SK-N-SH treated with all-trans-retinoic acid at 6 μM for 48 hours (cell line): ENCODE measurements at regions not wholly inside any gene's neighbourhood (a gene's known extent, or its start where the extent isn't known, plus 50 kb on each side); places are given as distances from the start of the nearest gene placed in this dataset.

ENCODE experiments used
- ATAC-seq: fragments of 200-7000 bp; cut with Tn5 transposase; 3 replicates; pipeline ENCODE4 v1.9.1; 2020; ENCODE audit warnings: mild to moderate bottlenecking, moderate library complexity
- BACH2 ChIP-seq: fragments of 250-450 bp; sonication (Bioruptor Pico); IDR thresholded peaks from 2 replicates; pipeline ENCODE4 v1.9.0; 2021; ENCODE audit warnings: mild to moderate bottlenecking, borderline replicate concordance
- CSDC2 ChIP-seq: fragments of 250-450 bp; sonication (Bioruptor Pico); IDR thresholded peaks from 2 replicates; pipeline ENCODE4 v1.5.0; 2020; ENCODE audit warnings: mild to moderate bottlenecking, moderate library complexity
- CSRNP3 ChIP-seq: fragments of 250-450 bp; sonication (Bioruptor Pico); IDR thresholded peaks from 2 replicates; pipeline ENCODE4 v1.5.1; 2021; ENCODE audit warnings: mild to moderate bottlenecking, moderate library complexity
- ESRRG ChIP-seq: fragments of 250-450 bp; sonication (Bioruptor Pico); IDR thresholded peaks from 2 replicates; pipeline ENCODE4 v1.6.1; 2021; ENCODE audit warnings: mild to moderate bottlenecking
- GLIS3 ChIP-seq: fragments of 250-450 bp; sonication (Bioruptor Pico); IDR thresholded peaks from 2 replicates; pipeline ENCODE4 v1.5.0; 2020; ENCODE audit warnings: mild to moderate bottlenecking, moderate library complexity
- ISL1 ChIP-seq: fragments of 250-450 bp; sonication (Bioruptor Pico); IDR thresholded peaks from 2 replicates; pipeline ENCODE4 v2.1.2; 2022; ENCODE audit warnings: mild to moderate bottlenecking, moderate library complexity
- OSR1 ChIP-seq: fragments of 250-450 bp; sonication (Bioruptor Pico); IDR thresholded peaks from 2 replicates; pipeline ENCODE4 v1.8.0; 2022; ENCODE audit warnings: moderate library complexity, mild to moderate bottlenecking, inconsistent platforms
- POU6F1 ChIP-seq: fragments of 250-450 bp; sonication (Bioruptor Pico); IDR thresholded peaks from 2 replicates; pipeline ENCODE4 v1.8.0; 2021; ENCODE audit warnings: low read depth, mild to moderate bottlenecking, moderate library complexity, borderline replicate concordance
- PPARA ChIP-seq: fragments of 250-450 bp; sonication (Bioruptor Pico); IDR thresholded peaks from 2 replicates; pipeline ENCODE4 v1.5.0; 2020; ENCODE audit warnings: mild to moderate bottlenecking, borderline replicate concordance
- RARB ChIP-seq: fragments of 250-450 bp; sonication (Bioruptor Pico); IDR thresholded peaks from 2 replicates; pipeline ENCODE4 v1.8.0; 2021; ENCODE audit warnings: mild to moderate bottlenecking, moderate library complexity
- SNAI2 ChIP-seq: fragments of 250-450 bp; sonication (Bioruptor Pico); IDR thresholded peaks from 2 replicates; pipeline ENCODE4 v1.5.0; 2020; ENCODE audit warnings: mild to moderate bottlenecking, moderate library complexity
- TCF4 ChIP-seq: fragments of 250-450 bp; sonication (Bioruptor Pico); IDR thresholded peaks from 2 replicates; pipeline ENCODE4 v1.8.0; 2021; ENCODE audit warnings: mild to moderate bottlenecking, moderate library complexity, borderline replicate concordance
- TOX ChIP-seq: fragments of 250-450 bp; sonication (Bioruptor Pico); IDR thresholded peaks from 2 replicates; pipeline ENCODE4 v1.8.0; 2021; ENCODE audit warnings: mild to moderate bottlenecking, moderate library complexity, borderline replicate concordance
- ZC3H10 ChIP-seq: fragments of 250-450 bp; sonication (Bioruptor Pico); IDR thresholded peaks from 2 replicates; pipeline ENCODE4 v1.5.1; 2021; ENCODE audit warnings: mild to moderate bottlenecking, moderate library complexity
- ZNF565 ChIP-seq: fragments of 450-650 bp; formaldehyde crosslinking; conservative IDR thresholded peaks from 2 replicates; pipeline ENCODE4 v1.5.0; 2020; ENCODE audit warnings: low read depth, mild to moderate bottlenecking, moderate library complexity
- ZNF70 ChIP-seq: fragments of 450-650 bp; formaldehyde crosslinking; IDR thresholded peaks from 2 replicates; pipeline ENCODE4 v1.5.0; 2020; ENCODE audit warnings: mild to moderate bottlenecking, moderate library complexity
- ZNF8 ChIP-seq: fragments of 450-650 bp; formaldehyde crosslinking; IDR thresholded peaks from 2 replicates; pipeline ENCODE4 v1.5.0; 2020; ENCODE audit warnings: mild to moderate bottlenecking, moderate library complexity
- TF ChIP-seq, protein P1 (sequence below): fragments of 250-450 bp; sonication (Bioruptor Pico); IDR thresholded peaks from 2 replicates; pipeline ENCODE4 v1.8.0; 2020; ENCODE audit warnings: mild to moderate bottlenecking, moderate library complexity, borderline replicate concordance
- TF ChIP-seq, protein P2 (sequence below): fragments of 250-450 bp; sonication (Bioruptor Pico); IDR thresholded peaks from 2 replicates; pipeline ENCODE4 v1.5.1; 2020; ENCODE audit warnings: low read depth, mild to moderate bottlenecking, moderate library complexity
- TF ChIP-seq, protein P3 (sequence below): fragments of 250-450 bp; sonication (Bioruptor Pico); IDR thresholded peaks from 2 replicates; pipeline ENCODE4 v1.5.0; 2020; ENCODE audit warnings: mild to moderate bottlenecking, moderate library complexity

GRCh38 chr5:82833277-82833676 is 243.9 kb downstream of the TMEM167A start (continued):
- TF ChIP-seq, protein P1, sequence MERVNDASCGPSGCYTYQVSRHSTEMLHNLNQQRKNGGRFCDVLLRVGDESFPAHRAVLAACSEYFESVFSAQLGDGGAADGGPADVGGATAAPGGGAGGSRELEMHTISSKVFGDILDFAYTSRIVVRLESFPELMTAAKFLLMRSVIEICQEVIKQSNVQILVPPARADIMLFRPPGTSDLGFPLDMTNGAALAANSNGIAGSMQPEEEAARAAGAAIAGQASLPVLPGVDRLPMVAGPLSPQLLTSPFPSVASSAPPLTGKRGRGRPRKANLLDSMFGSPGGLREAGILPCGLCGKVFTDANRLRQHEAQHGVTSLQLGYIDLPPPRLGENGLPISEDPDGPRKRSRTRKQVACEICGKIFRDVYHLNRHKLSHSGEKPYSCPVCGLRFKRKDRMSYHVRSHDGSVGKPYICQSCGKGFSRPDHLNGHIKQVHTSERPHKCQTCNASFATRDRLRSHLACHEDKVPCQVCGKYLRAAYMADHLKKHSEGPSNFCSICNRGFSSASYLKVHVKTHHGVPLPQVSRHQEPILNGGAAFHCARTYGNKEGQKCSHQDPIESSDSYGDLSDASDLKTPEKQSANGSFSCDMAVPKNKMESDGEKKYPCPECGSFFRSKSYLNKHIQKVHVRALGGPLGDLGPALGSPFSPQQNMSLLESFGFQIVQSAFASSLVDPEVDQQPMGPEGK (CRISPR knock-in tag) = no peak
- TF ChIP-seq SNAI2 = no peak
- no peak for TF ChIP-seq GLIS3 (CRISPR knock-in tag)

GRCh38 chr5:82832445-82832844 is 244.7 kb downstream of the TMEM167A start:
- no peak for ATAC-seq
- TF ChIP-seq ZNF70 (CRISPR knock-in tag) (no peak), ZC3H10 (CRISPR knock-in tag) (no peak), ISL1 (CRISPR knock-in tag) (no peak), SNAI2 (no peak), ESRRG (CRISPR knock-in tag) (no peak)
- TF ChIP-seq, protein P2, sequence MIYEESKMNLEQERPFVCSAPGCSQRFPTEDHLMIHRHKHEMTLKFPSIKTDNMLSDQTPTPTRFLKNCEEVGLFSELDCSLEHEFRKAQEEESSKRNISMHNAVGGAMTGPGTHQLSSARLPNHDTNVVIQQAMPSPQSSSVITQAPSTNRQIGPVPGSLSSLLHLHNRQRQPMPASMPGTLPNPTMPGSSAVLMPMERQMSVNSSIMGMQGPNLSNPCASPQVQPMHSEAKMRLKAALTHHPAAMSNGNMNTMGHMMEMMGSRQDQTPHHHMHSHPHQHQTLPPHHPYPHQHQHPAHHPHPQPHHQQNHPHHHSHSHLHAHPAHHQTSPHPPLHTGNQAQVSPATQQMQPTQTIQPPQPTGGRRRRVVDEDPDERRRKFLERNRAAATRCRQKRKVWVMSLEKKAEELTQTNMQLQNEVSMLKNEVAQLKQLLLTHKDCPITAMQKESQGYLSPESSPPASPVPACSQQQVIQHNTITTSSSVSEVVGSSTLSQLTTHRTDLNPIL (CRISPR knock-in tag) = no peak
- TF ChIP-seq, protein P3, sequence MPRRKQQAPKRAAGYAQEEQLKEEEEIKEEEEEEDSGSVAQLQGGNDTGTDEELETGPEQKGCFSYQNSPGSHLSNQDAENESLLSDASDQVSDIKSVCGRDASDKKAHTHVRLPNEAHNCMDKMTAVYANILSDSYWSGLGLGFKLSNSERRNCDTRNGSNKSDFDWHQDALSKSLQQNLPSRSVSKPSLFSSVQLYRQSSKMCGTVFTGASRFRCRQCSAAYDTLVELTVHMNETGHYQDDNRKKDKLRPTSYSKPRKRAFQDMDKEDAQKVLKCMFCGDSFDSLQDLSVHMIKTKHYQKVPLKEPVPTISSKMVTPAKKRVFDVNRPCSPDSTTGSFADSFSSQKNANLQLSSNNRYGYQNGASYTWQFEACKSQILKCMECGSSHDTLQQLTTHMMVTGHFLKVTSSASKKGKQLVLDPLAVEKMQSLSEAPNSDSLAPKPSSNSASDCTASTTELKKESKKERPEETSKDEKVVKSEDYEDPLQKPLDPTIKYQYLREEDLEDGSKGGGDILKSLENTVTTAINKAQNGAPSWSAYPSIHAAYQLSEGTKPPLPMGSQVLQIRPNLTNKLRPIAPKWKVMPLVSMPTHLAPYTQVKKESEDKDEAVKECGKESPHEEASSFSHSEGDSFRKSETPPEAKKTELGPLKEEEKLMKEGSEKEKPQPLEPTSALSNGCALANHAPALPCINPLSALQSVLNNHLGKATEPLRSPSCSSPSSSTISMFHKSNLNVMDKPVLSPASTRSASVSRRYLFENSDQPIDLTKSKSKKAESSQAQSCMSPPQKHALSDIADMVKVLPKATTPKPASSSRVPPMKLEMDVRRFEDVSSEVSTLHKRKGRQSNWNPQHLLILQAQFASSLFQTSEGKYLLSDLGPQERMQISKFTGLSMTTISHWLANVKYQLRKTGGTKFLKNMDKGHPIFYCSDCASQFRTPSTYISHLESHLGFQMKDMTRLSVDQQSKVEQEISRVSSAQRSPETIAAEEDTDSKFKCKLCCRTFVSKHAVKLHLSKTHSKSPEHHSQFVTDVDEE (CRISPR knock-in tag) = no peak

- ATAC-seq = no peak
- TF ChIP-seq SNAI2 (no peak), OSR1 (CRISPR knock-in tag) (no peak), GLIS3 (CRISPR knock-in tag) (no peak), ZNF565 (CRISPR knock-in tag) (no peak), ZC3H10 (CRISPR knock-in tag) (no peak), CSDC2 (no peak), TCF4 (CRISPR knock-in tag) (no peak), CSRNP3 (CRISPR knock-in tag) (no peak), RARB (no peak), PPARA (CRISPR knock-in tag) (no peak), ZNF8 (CRISPR knock-in tag) (no peak), ZNF70 (CRISPR knock-in tag) (no peak), BACH2 (CRISPR knock-in tag) (no peak)
- TF ChIP-seq, protein P1 (CRISPR knock-in tag) = no peak
Measured at GRCh38 chr5:82828211-82828610, 249.0 kb downstream of the TMEM167A start.

DNA sequence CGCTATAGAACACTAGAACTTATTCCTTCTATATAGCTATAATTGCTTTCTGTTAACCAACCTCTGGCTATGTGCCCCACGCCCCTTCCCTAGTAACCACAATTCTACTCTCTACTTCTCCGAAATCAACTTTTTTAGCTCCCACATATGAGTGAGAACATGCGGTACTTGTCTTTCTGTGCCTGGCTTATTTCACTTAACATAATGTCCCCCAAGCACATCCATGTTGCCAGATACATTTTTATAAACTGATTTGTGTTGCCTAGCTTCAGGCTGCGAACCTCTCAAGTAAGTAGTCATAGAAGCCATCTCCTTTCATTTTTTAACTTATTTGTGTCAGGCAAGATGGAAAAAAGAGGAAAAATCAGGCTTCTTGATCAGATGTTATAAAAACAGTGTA is 249.5 kb downstream of the TMEM167A start:
- TF ChIP-seq ZNF565 (CRISPR knock-in tag) (no peak), TOX (no peak), POU6F1 (CRISPR knock-in tag) (no peak), ZC3H10 (CRISPR knock-in tag) (no peak)
- TF ChIP-seq, protein P3 (CRISPR knock-in tag) = no peak
- ATAC-seq = no peak
